SK-N-SH (cell line): ENCODE measurements at regions not wholly inside any gene's neighbourhood (a gene's known extent, or its start where the extent isn't known, plus 50 kb on each side); places are given as distances from the start of the nearest gene placed in this dataset.

Source experiments
- CTCF ChIA-PET: fragments of 300-600, 350-600 bp; formaldehyde crosslinking; extraction: SDS; loops from one replicate; lab custom pipeline; 2021; lab: Yijun Ruan, JAX
- POLR2A ChIA-PET: fragments of 350-600 bp; sonication (Branson Sonifier 250); formaldehyde crosslinking; extraction: SDS; loops from one replicate; lab custom pipeline; 2020; ENCODE audit warnings: antibody characterized with exemption, inconsistent platforms; lab: Yijun Ruan, JAX
- DNase-seq: peaks from one replicate; pipeline ENCODE4 v3.0.0; 2012
- H2AFZ ChIP-seq: fragments of 200-600 bp; sonication (generic); 2 replicates; pipeline ENCODE4 v1.8.1; 2016; ENCODE audit warnings: antibody characterized with exemption, mild to moderate bottlenecking, low read depth
- H3F3A ChIP-seq: fragments of 200-600 bp; sonication (generic); replicated peaks from 2 replicates; pipeline ENCODE3; 2016; ENCODE audit warnings: antibody characterized with exemption, mild to moderate bottlenecking; ENCODE audit not compliant: insufficient read depth
- H3K27ac ChIP-seq, 2 experiments: fragments of 200-500 bp in 1 of 2; fragments of 200-600 bp in 1 of 2; sonication (Bioruptor generic) in 1 of 2; sonication (generic), shearing (Covaris generic) in 1 of 2; 2 replicates each; pipeline versions ENCODE4 v1.5.1 to v1.6.1; 2014 to 2016; ENCODE audit warnings: low read depth in 2 of 2, inconsistent platforms in 1 of 2, low read length in 1 of 2, mild to moderate bottlenecking in 1 of 2, mixed read lengths in 1 of 2
- H3K27me3 ChIP-seq: fragments of 200-600 bp; sonication (generic), shearing (Covaris generic); 2 replicates; pipeline ENCODE4 v1.6.1; 2016; ENCODE audit warnings: mixed run types; ENCODE audit not compliant: insufficient read depth
- H3K36me3 ChIP-seq, 2 experiments: fragments of 200-500 bp in 1 of 2; fragments of 200-600 bp in 1 of 2; sonication (Bioruptor generic) in 1 of 2; sonication (generic) in 1 of 2; replicated peaks in 1 of 2; 2 replicates each; pipeline versions ENCODE3 to v1.5.1; 2014 to 2016; ENCODE audit warnings: low read length in 1 of 2, mild to moderate bottlenecking in 1 of 2; ENCODE audit not compliant: insufficient read depth in 2 of 2, control insufficient read depth in 1 of 2
- H3K4me1 ChIP-seq, 2 experiments: fragments of 200-500 bp in 1 of 2; fragments of 200-600 bp in 1 of 2; sonication (Bioruptor generic) in 1 of 2; sonication (generic), shearing (Covaris generic) in 1 of 2; 2 replicates each; pipeline versions ENCODE4 v1.5.1 to v1.6.1; 2014 to 2016; ENCODE audit warnings: low read depth in 1 of 2, low read length in 1 of 2, mixed run types in 1 of 2; ENCODE audit not compliant: insufficient read depth in 2 of 2, control insufficient read depth in 1 of 2
- H3K4me2 ChIP-seq: fragments of 200-600 bp; sonication (generic), shearing (Covaris generic); 2 replicates; pipeline ENCODE4 v1.6.1; 2017; ENCODE audit warnings: mixed run types
- H3K4me3 ChIP-seq, 2 experiments: fragments of 200-500 bp in 1 of 2; fragments of 200-600 bp in 1 of 2; sonication (Bioruptor generic) in 1 of 2; sonication (generic), shearing (Covaris generic) in 1 of 2; 2 replicates each; pipeline versions ENCODE4 v1.5.1 to v1.8.1; 2014 to 2016; ENCODE audit warnings: low read depth in 2 of 2, inconsistent platforms in 1 of 2, low read length in 1 of 2, mild to moderate bottlenecking in 1 of 2, mixed read lengths in 1 of 2, moderate library complexity in 1 of 2
- H3K79me2 ChIP-seq: fragments of 200-600 bp; sonication (generic); 2 replicates; pipeline ENCODE4 v1.8.1; 2017; ENCODE audit warnings: mild to moderate bottlenecking; ENCODE audit not compliant: insufficient read depth
- H3K9ac ChIP-seq: fragments of 200-600 bp; sonication (generic); 2 replicates; pipeline ENCODE4 v1.6.1; 2017; ENCODE audit warnings: mixed run types
- H3K9me2 ChIP-seq: fragments of 200-600 bp; sonication (generic); 2 replicates; pipeline ENCODE4 v1.6.1; 2017; ENCODE audit warnings: mixed run types
- H3K9me3 ChIP-seq: fragments of 200-600 bp; sonication (generic); 2 replicates; pipeline ENCODE4 v1.6.1; 2017; ENCODE audit warnings: mixed run types, mild to moderate bottlenecking, moderate library complexity
- H4K20me1 ChIP-seq: fragments of 200-600 bp; sonication (generic); 2 replicates; pipeline ENCODE4 v1.6.1; 2017; ENCODE audit warnings: mild to moderate bottlenecking, mixed run types; ENCODE audit not compliant: insufficient read depth
- CHD2 ChIP-seq: fragments of 150-350 bp; IDR thresholded peaks from 2 replicates; pipeline ENCODE4 v1.6.1; 2018; ENCODE audit warnings: low read length; ENCODE audit not compliant: partially characterized antibody
- CTCF ChIP-seq: fragments of 200-600 bp; sonication (generic); IDR thresholded peaks from 2 replicates; pipeline ENCODE4 v1.6.1; 2017; ENCODE audit warnings: antibody characterized with exemption, mild to moderate bottlenecking, moderate library complexity
- ELF1 ChIP-seq: IDR thresholded peaks from 2 replicates; pipeline ENCODE4 v1.4.0; 2012
- EP300 ChIP-seq, 2 experiments: IDR thresholded peaks; 2 replicates each; pipeline versions ENCODE4 v1.4.0 to v1.6.1; 2012; ENCODE audit warnings: borderline replicate concordance in 1 of 2, low read depth in 1 of 2, low read length in 1 of 2
- IRF3 ChIP-seq: fragments of 150-350 bp; IDR thresholded peaks from 2 replicates; pipeline ENCODE4 v1.6.1; 2016; ENCODE audit warnings: mild to moderate bottlenecking, low read depth, low read length
- JUND ChIP-seq: IDR thresholded peaks from 2 replicates; pipeline ENCODE4 v1.4.0; 2012
- MEF2A ChIP-seq: IDR thresholded peaks from 2 replicates; pipeline ENCODE4 v1.4.0; 2012; ENCODE audit warnings: low read depth, borderline replicate concordance
- NFIC ChIP-seq: IDR thresholded peaks from 2 replicates; pipeline ENCODE4 v1.4.0; 2012; ENCODE audit warnings: borderline replicate concordance
- POLR2AphosphoS5 ChIP-seq: IDR thresholded peaks from 2 replicates; pipeline ENCODE4 v1.6.1; 2012; ENCODE audit warnings: low read depth, low read length
- RCOR1 ChIP-seq: fragments of 150-350 bp; IDR thresholded peaks from 2 replicates; pipeline ENCODE4 v1.6.1; 2017; ENCODE audit warnings: antibody characterized with exemption, low read length
- RFX5 ChIP-seq: IDR thresholded peaks from 2 replicates; pipeline ENCODE4 v1.6.1; 2012; ENCODE audit warnings: mild to moderate bottlenecking, improper control_type of control experiment, low read length
- TAF1 ChIP-seq: IDR thresholded peaks from 2 replicates; pipeline ENCODE4 v1.6.1; 2012; ENCODE audit warnings: low read depth, mild to moderate bottlenecking, low read length, moderate library complexity, borderline replicate concordance
- TCF12 ChIP-seq: IDR thresholded peaks from 2 replicates; pipeline ENCODE4 v1.4.0; 2012
- USF1 ChIP-seq: IDR thresholded peaks from 2 replicates; pipeline ENCODE4 v1.4.0; 2012; ENCODE audit warnings: low read depth, borderline replicate concordance
- WGBS: methylation state at CpG from one replicate; pipeline ENCODE4 v1.1.6; 2017; ENCODE audit warnings: low lambda C conversion rate; 5-methylcytosine and 5-hydroxymethylcytosine counted together

- Histone ChIP-seq H3K27me3 (peaks cover 9% of the 10 kb centered on the region; the same call in 1 of the 2 replicates), H3K4me2 (no peak overlapping the region), H3K4me1 (no peaks in the 10 kb centered on the region), H3K9me3 (no peaks in the 10 kb centered on the region), H3K36me3 (no peaks in the 10 kb centered on the region), H2AFZ (no peak overlapping the region), H3F3A (no peaks in the 10 kb centered on the region), H3K27ac (no peak overlapping the region), H3K9ac (no peak overlapping the region), H4K20me1 (no peaks in the 10 kb centered on the region), H3K79me2 (no peaks in the 10 kb centered on the region), H3K4me3 (no peak overlapping the region), H3K9me2 (no peaks in the 10 kb centered on the region)
- no peak for TF ChIP-seq IRF3
- no peak for TF ChIP-seq NFIC
- TF ChIP-seq TCF12 = no peak
- no peak for TF ChIP-seq POLR2AphosphoS5
- TF ChIP-seq TAF1 = no peak
- no peak for TF ChIP-seq USF1
- ChIA-PET CTCF (no interaction called here), POLR2A (no interaction called here)
- 51% methylated on average over 9 of the region's 13 CpGs for WGBS
- no peak for DNase-seq
Observed at GRCh38 chr11:129573161-129573560, 197.5 kb downstream of the BARX2 start.

- WGBS = 33% methylated on average over 13 of the region's 13 CpGs
- H3K9ac ChIP-seq = no peak overlapping the region
- no peak overlapping the region for H3K4me2 ChIP-seq
- ChIA-PET POLR2A (no interaction called here), CTCF (no interaction called here)
- H3K27me3 ChIP-seq = peaks cover 9% of the 10 kb centered on the region; the same call in 1 of the 2 replicates
- TF ChIP-seq RFX5 (no peak), NFIC (no peak), EP300 (IDR thresholded peaks at IDR 0.05; ENCODE audit: borderline replicate concordance in 1 of 2, low read depth in 1 of 2, low read length in 1 of 2) (no peak), ELF1 (no peak), CTCF (no peak), JUND (no peak), RCOR1 (no peak), CHD2 (no peak), TCF12 (no peak), MEF2A (no peak)
- H2AFZ ChIP-seq = no peak overlapping the region
- no peaks in the 10 kb centered on the region for H3K9me2 ChIP-seq
- no peak overlapping the region for H3K27ac ChIP-seq
- H3K4me1 ChIP-seq = no peaks in the 10 kb centered on the region
- DNase-seq = no peak
- no peaks in the 10 kb centered on the region for H3K9me3 ChIP-seq
- H3K36me3 ChIP-seq = no peaks in the 10 kb centered on the region
- no peaks in the 10 kb centered on the region for H4K20me1 ChIP-seq
- no peaks in the 10 kb centered on the region for H3F3A ChIP-seq
- H3K4me3 ChIP-seq = no peak overlapping the region
- no peaks in the 10 kb centered on the region for H3K79me2 ChIP-seq
Observed at GRCh38 chr11:129574431-129574830, 198.8 kb downstream of the BARX2 start.
